RWPE1 (cell line): ENCODE measurements at regions not wholly inside any gene's neighbourhood (a gene's known extent, or its start where the extent isn't known, plus 50 kb on each side); places are given as distances from the start of the nearest gene placed in this dataset.

Experiments
- CTCF ChIA-PET: fragments of 350-600 bp; sonication (Branson Sonifier 250); formaldehyde crosslinking; extraction: SDS; loops from one replicate; lab custom pipeline; 2021; lab: Yijun Ruan, JAX
- POLR2A ChIA-PET: fragments of 400-600 bp; formaldehyde crosslinking; extraction: SDS; loops from one replicate; lab custom pipeline; 2020; ENCODE audit warnings: antibody characterized with exemption; ENCODE audit not compliant: low non-redundant PET; lab: Yijun Ruan, JAX
- DNase-seq: peaks from one replicate; pipeline ENCODE4 v3.0.0; 2012; ENCODE audit warnings: low spot score
- H3K27ac ChIP-seq: fragments of 450-650 bp; 2 replicates; pipeline ENCODE4 v1.5.1; 2017
- CTCF ChIP-seq: fragments of 450-650 bp; conservative IDR thresholded peaks from 2 replicates; pipeline ENCODE4 v1.5.1; 2017; ENCODE audit warnings: low read depth, mild to moderate bottlenecking

GRCh38 chr3:6622260-6622659 lies 238.7 kb upstream of the GRM7 start:
- POLR2A ChIA-PET = no interaction called here
- CTCF ChIA-PET = no interaction called here
- DNase-seq = no peak
- no peak for TF ChIP-seq CTCF
- H3K27ac ChIP-seq = no peak overlapping the region

GRCh38 chr3:6622712-6623111 lies 238.2 kb upstream of the GRM7 start:
- H3K27ac ChIP-seq = no peak overlapping the region
- ChIA-PET CTCF (no interaction called here), POLR2A (no interaction called here)
- DNase-seq = no peak
- no peak for TF ChIP-seq CTCF

- ChIA-PET POLR2A (no interaction called here), CTCF (no interaction called here)
- TF ChIP-seq CTCF = no peak
- DNase-seq = no peak
- H3K27ac ChIP-seq = no peak overlapping the region
Observed at GRCh38 chr3:6631376-6631775, 229.5 kb upstream of the GRM7 start.

- DNase-seq = no peak
- POLR2A ChIA-PET = no interaction called here
- H3K27ac ChIP-seq = no peak overlapping the region
- CTCF ChIA-PET = no interaction called here
- no peak for TF ChIP-seq CTCF
Observed at GRCh38 chr3:6640907-6641306, 220.0 kb upstream of the GRM7 start.

GRCh38 chr3:6644070-6644929 lies 216.6 kb upstream of the GRM7 start:
- H3K27ac ChIP-seq = no peak overlapping the region
- CTCF ChIA-PET = no interaction called here
- DNase-seq = no peak
- no peak for TF ChIP-seq CTCF
- POLR2A ChIA-PET = no interaction called here

- TF ChIP-seq CTCF = no peak
- H3K27ac ChIP-seq = no peak overlapping the region
- ChIA-PET CTCF (no interaction called here), POLR2A (no interaction called here)
- DNase-seq = no peak
Observed at GRCh38 chr3:6654670-6655069, 206.2 kb upstream of the GRM7 start.
